ENCODE measurements at regions not wholly inside any gene's neighbourhood (a gene's known extent, or its start where the extent isn't known, plus 50 kb on each side); places are given as distances from the start of the nearest gene placed in this dataset.

DNA sequence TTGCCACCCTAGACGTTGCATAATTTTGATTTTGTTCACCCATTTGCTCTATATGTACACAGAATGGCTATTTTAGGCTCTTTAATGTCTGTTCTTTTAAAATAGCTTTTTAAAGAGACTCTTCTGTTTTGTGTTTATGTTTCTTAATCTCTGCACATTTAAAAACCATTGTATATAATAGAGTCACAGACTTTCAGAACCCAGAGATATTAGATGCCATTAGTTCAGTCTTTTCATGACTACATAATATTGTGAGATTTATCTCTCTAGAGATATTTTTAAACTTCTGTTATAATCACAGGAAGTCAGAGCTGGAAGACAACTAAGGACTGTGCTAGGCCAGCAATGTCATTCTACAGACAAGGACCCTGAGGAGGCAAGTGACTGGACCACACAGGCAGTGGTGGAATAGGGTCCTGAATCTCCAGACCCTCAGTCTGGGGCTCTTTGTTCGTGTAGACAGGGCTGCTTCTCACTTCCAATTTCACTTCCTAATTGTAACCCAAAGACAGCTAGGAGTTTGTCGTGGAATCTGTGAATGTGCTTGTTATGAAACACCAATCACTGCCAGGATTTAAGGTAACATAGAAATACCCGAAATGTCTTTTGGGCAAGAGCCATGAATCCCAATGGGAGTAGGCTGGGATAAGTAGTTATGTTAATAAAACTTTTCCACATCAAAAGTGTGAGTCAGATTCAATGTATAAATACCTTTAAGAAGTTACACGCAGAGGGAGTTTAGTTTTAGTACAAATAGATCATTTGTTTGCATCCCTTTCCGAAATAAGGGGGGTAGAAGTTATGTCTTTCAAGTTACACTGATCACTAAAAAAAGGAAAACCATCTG, 165.2 kb upstream of the ROPN1 start:
- TF ChIP-seq, protein P1, sequence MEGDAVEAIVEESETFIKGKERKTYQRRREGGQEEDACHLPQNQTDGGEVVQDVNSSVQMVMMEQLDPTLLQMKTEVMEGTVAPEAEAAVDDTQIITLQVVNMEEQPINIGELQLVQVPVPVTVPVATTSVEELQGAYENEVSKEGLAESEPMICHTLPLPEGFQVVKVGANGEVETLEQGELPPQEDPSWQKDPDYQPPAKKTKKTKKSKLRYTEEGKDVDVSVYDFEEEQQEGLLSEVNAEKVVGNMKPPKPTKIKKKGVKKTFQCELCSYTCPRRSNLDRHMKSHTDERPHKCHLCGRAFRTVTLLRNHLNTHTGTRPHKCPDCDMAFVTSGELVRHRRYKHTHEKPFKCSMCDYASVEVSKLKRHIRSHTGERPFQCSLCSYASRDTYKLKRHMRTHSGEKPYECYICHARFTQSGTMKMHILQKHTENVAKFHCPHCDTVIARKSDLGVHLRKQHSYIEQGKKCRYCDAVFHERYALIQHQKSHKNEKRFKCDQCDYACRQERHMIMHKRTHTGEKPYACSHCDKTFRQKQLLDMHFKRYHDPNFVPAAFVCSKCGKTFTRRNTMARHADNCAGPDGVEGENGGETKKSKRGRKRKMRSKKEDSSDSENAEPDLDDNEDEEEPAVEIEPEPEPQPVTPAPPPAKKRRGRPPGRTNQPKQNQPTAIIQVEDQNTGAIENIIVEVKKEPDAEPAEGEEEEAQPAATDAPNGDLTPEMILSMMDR (conservative IDR thresholded peaks at IDR 0.05) = no peak
- TF ChIP-seq EZH2 (IDR thresholded peaks at IDR 0.05; ENCODE audit: low read depth) = no peak
